ENCODE measurements at regions not wholly inside any gene's neighbourhood (a gene's known extent, or its start where the extent isn't known, plus 50 kb on each side); places are given as distances from the start of the nearest gene placed in this dataset.

- no peak for TF ChIP-seq CTCF (IDR thresholded peaks at IDR 0.05)
- no peak for TF ChIP-seq POLR2A (IDR thresholded peaks at IDR 0.05)
These were observed 60.8 kb upstream of the MEOX2 start for GRCh38 chr7:15747301-15747700.
